Stimulated activated CD8-positive, alpha-beta memory T cell treated with anti-CD3 and anti-CD28 coated beads, Interleukin-12 subunit alpha, Interleukin-12 subunit beta, amount 100 ng/mL, for 1 hour (primary cell): ENCODE measurements at regions not wholly inside any gene's neighbourhood (a gene's known extent, or its start where the extent isn't known, plus 50 kb on each side); places are given as distances from the start of the nearest gene placed in this dataset.

ENCODE experiments used
- DNase-seq: peaks from one replicate; pipeline ENCODE4 v3.0.0-alpha.2; 2020; ENCODE audit warnings: low read depth

DNA sequence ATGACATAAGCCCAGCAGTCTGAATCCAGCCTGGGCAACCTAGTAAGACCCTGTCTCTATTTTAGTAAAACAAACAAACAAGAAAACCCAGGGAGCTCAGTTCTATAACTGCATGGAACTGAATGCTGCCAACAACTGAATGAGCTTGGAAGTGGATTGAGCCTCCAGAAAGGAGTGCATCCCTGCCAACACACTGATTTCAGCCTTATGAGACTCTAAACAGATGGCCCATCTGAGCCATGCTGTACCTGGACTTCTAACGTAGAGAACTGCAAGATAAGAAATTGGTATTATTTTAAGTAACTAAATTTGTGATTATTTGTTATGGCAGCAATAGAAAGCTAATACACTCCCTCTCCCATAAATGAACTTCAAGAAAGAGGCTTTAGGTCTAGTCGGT is 150.4 kb upstream of the RAI14 start:
- no peak for DNase-seq

- DNase-seq = no peak
Measured at GRCh38 chr5:34507933-34508332, 148.2 kb upstream of the RAI14 start.

GRCh38 chr5:34509392-34509791 is 146.7 kb upstream of the RAI14 start:
- no peak for DNase-seq

DNA sequence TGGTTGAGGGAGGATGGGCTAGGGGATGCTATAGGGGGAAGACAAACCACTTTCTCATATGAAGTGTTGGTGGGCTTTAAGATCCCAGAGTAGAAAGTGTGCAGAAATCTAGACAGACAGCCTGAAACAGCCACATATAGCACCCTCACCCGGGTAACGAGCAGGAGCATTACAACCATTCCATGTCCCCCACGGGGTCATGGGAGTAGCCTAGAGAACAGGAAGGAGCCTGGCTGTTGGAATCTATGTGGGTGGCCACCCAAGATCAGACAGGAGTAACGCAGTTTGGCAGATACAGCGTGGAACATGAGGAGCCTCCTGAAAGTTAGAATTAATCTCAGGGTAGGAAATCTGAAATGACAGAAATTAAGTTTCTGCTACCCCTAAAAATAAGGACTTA is 146.1 kb upstream of the RAI14 start:
- DNase-seq = no peak

- DNase-seq = no peak
Measured at GRCh38 chr5:34511063-34511462, 145.1 kb upstream of the RAI14 start.

GRCh38 chr5:34511481-34511880 is 144.6 kb upstream of the RAI14 start:
- DNase-seq = no peak

- DNase-seq = no peak
Measured at GRCh38 chr5:34511915-34512314, 144.2 kb upstream of the RAI14 start.

DNA sequence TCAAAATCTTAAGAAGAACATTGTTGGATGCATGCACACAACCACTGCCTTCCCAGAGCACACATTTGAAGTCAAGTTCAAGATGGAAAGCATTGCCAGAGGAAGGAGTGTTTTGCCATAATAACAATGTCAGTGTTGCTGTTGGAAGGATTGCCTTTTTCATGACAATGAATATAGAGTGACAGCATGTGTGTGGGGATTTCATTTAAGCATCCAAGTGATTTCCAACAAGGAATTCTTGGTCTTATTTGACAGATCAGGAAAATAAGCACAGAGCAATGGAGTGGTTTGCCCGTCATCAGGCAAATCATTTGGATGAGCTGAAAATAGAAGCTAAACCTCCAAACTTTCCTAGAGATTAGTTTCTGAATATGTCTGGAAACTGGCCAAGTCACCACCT is 140.0 kb upstream of the RAI14 start:
- no peak for DNase-seq

- DNase-seq = no peak
Measured at GRCh38 chr5:34516686-34517085, 139.4 kb upstream of the RAI14 start.

DNA sequence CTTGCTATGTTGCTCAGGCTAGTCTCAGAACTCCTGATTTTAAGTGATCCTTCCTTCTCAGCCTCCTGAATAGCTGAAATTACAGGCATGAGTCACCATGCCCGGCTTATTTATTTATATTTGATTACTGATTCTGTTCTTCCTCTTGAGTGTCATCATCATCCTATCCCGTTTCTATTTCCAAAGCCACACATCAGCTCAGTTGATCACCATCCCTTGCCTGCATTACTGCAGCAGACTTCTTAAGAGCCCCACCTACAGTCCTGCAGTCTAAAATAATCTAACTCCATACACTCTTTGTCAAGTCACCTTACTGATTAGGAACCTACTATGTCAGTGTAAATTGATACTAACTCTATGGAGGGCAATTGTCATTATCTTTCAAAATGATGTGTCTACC is 138.9 kb upstream of the RAI14 start:
- no peak for DNase-seq

- no peak for DNase-seq
Measured at GRCh38 chr5:34519489-34520220, 136.5 kb upstream of the RAI14 start.

DNA sequence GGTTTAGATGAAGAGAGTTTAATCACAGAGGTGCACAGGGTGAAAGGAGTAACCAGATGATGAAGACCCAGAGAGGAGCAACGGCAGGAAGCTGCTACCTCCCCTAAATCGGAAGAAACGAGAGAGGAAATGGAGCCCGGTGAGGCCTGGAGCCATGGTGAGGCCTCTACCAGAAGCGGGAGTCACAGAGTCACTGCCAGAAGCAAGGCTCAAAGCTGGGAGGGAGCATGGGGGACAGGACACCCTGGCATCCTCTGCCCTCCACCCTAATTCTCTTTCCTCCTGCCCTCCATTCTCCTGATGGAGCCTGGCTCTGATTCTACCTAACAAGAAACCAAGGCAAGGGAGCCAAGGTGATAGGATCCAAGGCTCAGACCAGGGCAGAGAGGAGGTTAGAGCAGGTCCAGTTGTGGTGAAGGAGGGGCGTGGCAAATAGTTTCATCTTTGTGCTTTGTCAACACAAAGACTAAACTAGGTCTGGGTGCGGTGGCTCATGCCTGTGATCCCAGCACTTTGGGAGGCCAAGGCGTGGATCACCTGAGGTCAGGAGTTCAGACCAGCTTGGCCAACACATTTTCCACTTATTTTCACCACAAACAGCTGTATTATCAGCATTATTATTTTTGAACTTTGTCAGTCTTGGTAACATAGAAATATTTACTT is 134.4 kb upstream of the RAI14 start:
- no peak for DNase-seq

GRCh38 chr5:34522599-34523386 is 133.3 kb upstream of the RAI14 start:
- peak; percentile 31 for DNase-seq

GRCh38 chr5:34523387-34523726 is 132.8 kb upstream of the RAI14 start:
- DNase-seq = no peak

GRCh38 chr5:34524123-34524522 is 132.0 kb upstream of the RAI14 start:
- DNase-seq = no peak

GRCh38 chr5:34525761-34526160 is 130.4 kb upstream of the RAI14 start:
- no peak for DNase-seq

DNA sequence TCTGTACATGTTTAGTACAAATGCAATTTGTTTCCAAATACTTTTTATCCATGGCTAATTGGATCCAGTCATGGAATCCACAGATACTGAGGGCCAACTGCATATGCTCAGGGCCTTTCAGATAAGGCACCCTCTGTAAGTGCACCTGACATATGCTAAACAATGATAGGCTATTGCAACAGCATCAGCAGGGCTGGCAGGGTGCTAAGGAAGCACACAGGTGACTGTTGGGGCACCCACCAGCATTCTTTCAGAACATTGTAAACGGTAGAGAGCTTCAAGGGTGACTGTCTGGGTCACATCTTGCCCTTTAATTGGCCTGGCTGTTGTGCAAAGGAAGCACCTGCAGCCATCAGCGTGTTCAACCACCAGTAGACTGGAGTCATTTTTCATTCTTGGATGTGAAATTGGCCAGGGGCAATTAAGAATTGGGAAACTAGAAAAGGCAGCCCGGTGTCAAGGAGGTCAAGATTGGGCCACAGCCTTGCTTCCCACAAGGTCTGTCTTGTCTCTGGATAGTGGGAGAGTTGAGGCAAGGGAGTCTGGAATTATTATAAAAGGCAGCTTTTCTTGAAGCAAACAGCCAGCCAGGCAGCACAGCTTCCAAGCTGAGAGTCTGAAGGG is 129.3 kb upstream of the RAI14 start:
- no peak for DNase-seq

GRCh38 chr5:34529581-34530331 is 126.4 kb upstream of the RAI14 start:
- no peak for DNase-seq

DNA sequence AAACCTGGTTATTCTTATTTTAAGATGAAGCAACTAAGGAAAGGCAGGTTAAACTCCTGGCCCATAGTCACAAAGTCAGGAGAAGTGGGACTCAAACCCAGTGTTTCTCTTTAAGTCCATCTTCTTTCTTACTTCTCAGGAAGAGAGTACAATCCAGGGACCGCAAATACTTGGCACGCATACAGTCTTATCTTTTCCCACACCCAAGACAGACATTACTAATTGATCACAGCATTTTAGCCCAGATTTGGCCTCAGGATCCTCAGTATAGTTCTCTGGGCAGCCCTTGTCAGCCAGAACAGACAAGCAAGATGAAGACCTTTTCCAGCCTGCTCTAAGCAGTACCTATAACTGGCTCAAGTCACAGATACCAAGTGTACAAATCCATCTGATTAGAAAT is 125.5 kb upstream of the RAI14 start:
- no peak for DNase-seq

DNA sequence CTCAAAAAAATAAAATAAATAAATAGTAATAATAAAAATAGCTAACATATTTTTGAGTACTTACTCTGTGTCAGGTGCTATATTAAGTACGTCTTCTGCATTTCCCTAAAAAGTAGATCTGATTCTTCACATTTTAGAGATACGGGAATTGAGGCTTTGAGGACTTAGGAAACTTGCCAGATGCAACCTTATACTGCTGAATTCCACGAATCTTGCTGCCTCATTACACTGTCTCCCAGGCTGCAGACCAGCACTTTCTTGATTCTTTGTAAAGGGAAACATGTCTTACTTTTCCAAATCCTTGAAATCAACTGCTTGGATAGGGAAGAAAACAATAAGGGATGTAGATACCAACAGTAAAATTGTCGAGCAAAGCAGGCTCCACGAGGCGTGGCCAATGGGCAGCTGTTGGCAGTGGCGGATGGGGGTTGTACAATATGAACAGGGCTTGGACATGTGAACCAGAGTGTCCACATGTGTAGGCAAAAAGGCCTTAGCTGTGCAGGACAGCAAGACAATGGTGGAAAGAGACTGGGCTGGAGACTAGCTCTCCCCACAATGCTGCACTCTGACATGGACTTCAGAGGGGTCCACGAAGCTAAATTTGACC is 124.3 kb upstream of the RAI14 start:
- no peak for DNase-seq
